Hepatocyte (in vitro differentiated cells): ENCODE measurements at regions not wholly inside any gene's neighbourhood (a gene's known extent, or its start where the extent isn't known, plus 50 kb on each side); places are given as distances from the start of the nearest gene placed in this dataset.

Experiments used
- DNase-seq: peaks from one replicate; pipeline ENCODE4 v3.0.0-alpha.2; 2016; ENCODE audit warnings: low spot score
- H2AFZ ChIP-seq: fragments of 200-600 bp; sonication (generic); 2 replicates; pipeline ENCODE4 v1.6.0; 2016; ENCODE audit warnings: antibody characterized with exemption, mild to moderate bottlenecking
- H3K27ac ChIP-seq: fragments of 200-600 bp; sonication (generic); 2 replicates; pipeline ENCODE4 v1.5.1; 2016; ENCODE audit warnings: mild to moderate bottlenecking
- H3K27me3 ChIP-seq: fragments of 200-600 bp; sonication (generic); 2 replicates; pipeline ENCODE4 v1.6.1; 2016
- H3K36me3 ChIP-seq: fragments of 200-600 bp; sonication (generic); replicated peaks from 2 replicates; pipeline ENCODE4 v1.5.1; 2016; ENCODE audit warnings: low read depth; ENCODE audit not compliant: insufficient read depth
- H3K4me1 ChIP-seq: fragments of 200-600 bp; sonication (generic); 2 replicates; pipeline ENCODE4 v1.5.1; 2016; ENCODE audit warnings: mild to moderate bottlenecking, moderate library complexity; ENCODE audit not compliant: insufficient read depth
- H3K4me2 ChIP-seq: fragments of 200-600 bp; sonication (generic); 2 replicates; pipeline ENCODE4 v1.6.0; 2016
- H3K4me3 ChIP-seq: fragments of 200-600 bp; sonication (generic); 2 replicates; pipeline ENCODE4 v1.5.1; 2016; ENCODE audit warnings: mild to moderate bottlenecking
- H3K79me2 ChIP-seq: fragments of 200-600 bp; sonication (generic); 2 replicates; pipeline ENCODE4 v1.6.0; 2017; ENCODE audit warnings: mild to moderate bottlenecking
- H3K9me2 ChIP-seq: fragments of 200-600 bp; sonication (generic); replicated peaks from 2 replicates; pipeline ENCODE4 v1.6.0; 2017; ENCODE audit warnings: mild to moderate bottlenecking; ENCODE audit not compliant: insufficient read depth
- H3K9me3 ChIP-seq: fragments of 200-600 bp; sonication (generic); 2 replicates; pipeline ENCODE4 v1.5.1; 2016; ENCODE audit warnings: low read depth, mild to moderate bottlenecking
- H4K20me1 ChIP-seq: fragments of 200-600 bp; sonication (generic); 2 replicates; pipeline ENCODE4 v1.6.0; 2016; ENCODE audit warnings: mild to moderate bottlenecking; ENCODE audit not compliant: insufficient read depth, poor library complexity, severe bottlenecking
- CTCF ChIP-seq: fragments of 200-600 bp; sonication (generic); IDR thresholded peaks from 2 replicates; pipeline ENCODE4 v1.5.1; 2016; ENCODE audit warnings: antibody characterized with exemption, mild to moderate bottlenecking; ENCODE audit not compliant: poor library complexity
- EZH2 ChIP-seq: fragments of 200-600 bp; sonication (generic); IDR thresholded peaks from 2 replicates; pipeline ENCODE4 v1.6.1; 2016; ENCODE audit warnings: antibody characterized with exemption, mild to moderate bottlenecking, borderline replicate concordance
- EZH2phosphoT487 ChIP-seq: fragments of 200-600 bp; sonication (generic); IDR thresholded peaks from one replicate; pipeline ENCODE4 v1.6.1; 2018; ENCODE audit warnings: antibody characterized with exemption, mild to moderate bottlenecking, low read depth, moderate library complexity; ENCODE audit not compliant: unreplicated experiment, severe bottlenecking
- WGBS: methylation state at CpG from one replicate; pipeline ENCODE4 v1.1.6; 2016; ENCODE audit warnings: low lambda C conversion rate; ENCODE audit errors: missing lambda C conversion rate; 5-methylcytosine and 5-hydroxymethylcytosine counted together

- 80% methylated on average over 6 of the region's 6 CpGs for WGBS
- TF ChIP-seq EZH2 (no peak), EZH2phosphoT487 (no peak), CTCF (no peak)
- no peak overlapping the region for H3K4me3 ChIP-seq
- no peak overlapping the region for H2AFZ ChIP-seq
- no peak overlapping the region for H3K27ac ChIP-seq
- H3K9me3 ChIP-seq, result no peaks in the 10 kb centered on the region
- H3K4me1 ChIP-seq, result no peaks in the 10 kb centered on the region
- no peaks in the 10 kb centered on the region for H3K79me2 ChIP-seq
- no peaks in the 10 kb centered on the region for H3K9me2 ChIP-seq
- no peaks in the 10 kb centered on the region for H3K36me3 ChIP-seq
- no peak overlapping the region for H3K4me2 ChIP-seq
- no peaks in the 10 kb centered on the region for H3K27me3 ChIP-seq
- DNase-seq, result no peak
- no peaks in the 10 kb centered on the region for H4K20me1 ChIP-seq
Measured at GRCh38 chr7:46859963-46860475, 721.9 kb downstream of the TNS3 start.

- H3K9me2 ChIP-seq, result no peaks in the 10 kb centered on the region
- no peaks in the 10 kb centered on the region for H3K36me3 ChIP-seq
- no peaks in the 10 kb centered on the region for H4K20me1 ChIP-seq
- no peaks in the 10 kb centered on the region for H3K27me3 ChIP-seq
- H3K9me3 ChIP-seq, result no peaks in the 10 kb centered on the region
- 68% methylated on average over 4 of the region's 4 CpGs for WGBS
- H3K79me2 ChIP-seq, result no peaks in the 10 kb centered on the region
- no peak overlapping the region for H3K4me3 ChIP-seq
- H2AFZ ChIP-seq, result no peak overlapping the region
- TF ChIP-seq CTCF (no peak), EZH2phosphoT487 (no peak), EZH2 (no peak)
- H3K4me2 ChIP-seq, result no peak overlapping the region
- no peak overlapping the region for H3K27ac ChIP-seq
- DNase-seq, result no peak
- no peaks in the 10 kb centered on the region for H3K4me1 ChIP-seq
Measured at GRCh38 chr7:46855851-46856250, 726.1 kb downstream of the TNS3 start.

- no peaks in the 10 kb centered on the region for H3K9me2 ChIP-seq
- H3K4me1 ChIP-seq, result no peaks in the 10 kb centered on the region
- H3K79me2 ChIP-seq, result no peaks in the 10 kb centered on the region
- no peak overlapping the region for H3K4me3 ChIP-seq
- no peak overlapping the region for H3K4me2 ChIP-seq
- H3K27me3 ChIP-seq, result no peaks in the 10 kb centered on the region
- no peaks in the 10 kb centered on the region for H3K9me3 ChIP-seq
- H2AFZ ChIP-seq, result no peak overlapping the region
- no peak overlapping the region for H3K27ac ChIP-seq
- no peaks in the 10 kb centered on the region for H4K20me1 ChIP-seq
- TF ChIP-seq CTCF (no peak), EZH2phosphoT487 (no peak), EZH2 (no peak)
- 78% methylated on average over 1 of the region's 1 CpG for WGBS
- no peak for DNase-seq
- no peaks in the 10 kb centered on the region for H3K36me3 ChIP-seq
Measured at GRCh38 chr7:46854958-46855473, 726.9 kb downstream of the TNS3 start.
